Urinary bladder (tissue), 3 donors: ENCODE measurements at regions not wholly inside any gene's neighbourhood (a gene's known extent, or its start where the extent isn't known, plus 50 kb on each side); places are given as distances from the start of the nearest gene placed in this dataset.
"Not testable (repeated sequence)": the region's sequence is repeated elsewhere in the genome, so short reads cannot be mapped to it uniquely, and the experiment has no call there.

Experiments
- DNase-seq: peaks from one replicate; pipeline ENCODE4 v3.0.0-alpha.2; 2015; ENCODE audit errors: extremely low spot score
- H3K27ac ChIP-seq: one replicate; pipeline ENCODE4 v1.5.1; 2013; ENCODE audit warnings: low read depth, mild to moderate bottlenecking, moderate library complexity
- H3K36me3 ChIP-seq: one replicate; pipeline ENCODE4 v1.6.1; 2013; ENCODE audit warnings: mild to moderate bottlenecking, moderate library complexity; ENCODE audit not compliant: insufficient read depth
- H3K4me1 ChIP-seq: one replicate; pipeline ENCODE4 v1.6.1; 2013; ENCODE audit warnings: mild to moderate bottlenecking, moderate library complexity; ENCODE audit not compliant: insufficient read depth
- H3K4me3 ChIP-seq: one replicate; pipeline ENCODE4 v1.5.1; 2013; ENCODE audit warnings: low read depth, low read length
- WGBS: extraction: QIAGEN DNeasy Blood & Tissue Kit; methylation state at CpG from one replicate; pipeline ENCODE4 v1.1.7; 2013; 5-methylcytosine and 5-hydroxymethylcytosine counted together
- donor health status: healthy with polysubstance abuse.
- donor health status: healthy.

- no peaks in the 10 kb centered on the region for H3K4me1 ChIP-seq
- no peak overlapping the region for H3K27ac ChIP-seq
- no peak overlapping the region for H3K4me3 ChIP-seq
- DNase-seq: no peak
- H3K36me3 ChIP-seq: no peaks in the 10 kb centered on the region
- 88% methylated on average over 11 of the region's 11 CpGs for WGBS
Measured at GRCh38 chr6:4349323-4349722, 213.9 kb upstream of the ECI2 start.

DNA sequence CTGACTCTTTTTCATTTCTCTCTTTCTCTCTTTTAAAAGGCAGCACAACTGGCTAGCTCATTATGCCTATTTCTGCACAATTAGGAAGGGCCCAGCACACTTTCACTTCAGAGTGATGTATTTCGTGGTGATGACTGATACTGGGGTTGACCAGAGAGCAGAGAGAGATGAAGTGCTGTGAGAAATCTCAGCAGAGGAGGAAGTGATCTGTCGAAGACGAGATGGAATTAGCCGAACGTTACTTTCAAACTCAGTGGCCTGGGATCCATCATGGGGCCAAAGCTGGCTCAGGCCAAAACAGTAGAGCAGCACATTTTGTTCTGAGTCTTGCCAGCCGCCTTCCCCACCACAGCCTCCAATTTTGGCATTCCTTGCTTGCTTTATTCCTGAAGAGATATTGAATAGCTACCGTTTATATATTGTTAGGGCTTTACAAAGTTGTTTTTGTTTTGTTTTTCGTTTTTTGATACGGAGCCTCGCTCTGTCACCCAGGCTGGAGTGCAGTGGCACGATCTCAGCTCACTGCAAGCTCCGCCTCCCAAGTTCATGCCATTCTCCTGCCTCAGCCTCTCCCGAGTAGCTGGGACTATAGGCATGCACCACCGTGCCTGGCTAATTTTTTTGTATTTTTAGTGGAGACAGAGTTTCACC lies 213.2 kb upstream of the ECI2 start:
- no peak for DNase-seq
- Histone ChIP-seq H3K4me3 (no peak overlapping the region), H3K27ac (no peak overlapping the region), H3K36me3 (no peaks in the 10 kb centered on the region), H3K4me1 (no peaks in the 10 kb centered on the region)
- WGBS: 66% methylated on average over 14 of the region's 14 CpGs

DNA sequence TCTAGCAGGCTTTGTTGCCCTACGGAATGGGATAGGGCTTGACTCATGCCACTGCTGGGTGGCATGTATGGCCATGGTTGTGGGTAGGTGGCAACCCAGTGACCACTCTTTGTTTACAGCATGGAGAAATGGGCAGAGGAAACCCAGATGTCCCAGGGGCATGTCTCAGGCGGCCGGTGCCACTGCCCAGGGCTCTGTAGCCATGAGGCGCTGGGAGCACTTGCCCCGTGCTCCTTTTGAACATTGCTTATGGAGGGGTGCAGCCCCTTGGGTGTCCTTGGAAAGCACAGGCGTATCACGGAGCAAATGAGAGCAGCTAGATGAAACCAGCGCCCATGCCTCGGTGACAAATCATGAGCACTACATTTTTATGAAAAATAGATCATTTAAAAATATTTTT lies 212.5 kb upstream of the ECI2 start:
- WGBS: 97% methylated on average over 9 of the region's 9 CpGs
- Histone ChIP-seq H3K36me3 (no peaks in the 10 kb centered on the region), H3K4me1 (no peaks in the 10 kb centered on the region), H3K27ac (no peak overlapping the region), H3K4me3 (no peak overlapping the region)
- DNase-seq: no peak

GRCh38 chr6:4346659-4347333 lies 211.4 kb upstream of the ECI2 start:
- Histone ChIP-seq H3K36me3 (no peaks in the 10 kb centered on the region), H3K4me3 (no peak overlapping the region), H3K27ac (no peak overlapping the region), H3K4me1 (no peaks in the 10 kb centered on the region)
- 83% methylated on average over 6 of the region's 6 CpGs for WGBS
- no peak for DNase-seq

DNA sequence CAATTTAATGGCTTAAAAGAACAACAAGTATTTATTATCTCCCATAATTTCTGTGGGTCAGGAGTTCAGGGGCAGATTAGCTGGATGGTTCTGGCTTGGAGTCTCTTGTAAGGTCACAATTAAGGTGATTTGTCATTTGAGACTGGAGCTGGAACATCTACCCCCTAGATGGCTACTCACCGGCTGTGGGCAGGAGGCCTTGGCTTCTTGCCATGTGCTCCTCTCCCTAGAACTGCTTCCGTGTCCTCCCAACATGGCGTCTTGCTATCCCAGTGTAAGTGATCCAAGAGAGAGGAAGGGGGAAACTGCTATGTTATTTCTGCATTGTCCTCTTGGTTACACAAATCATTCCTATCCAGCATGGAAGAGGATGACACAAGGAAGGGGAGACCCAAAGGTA lies 210.2 kb upstream of the ECI2 start:
- Histone ChIP-seq H3K36me3 (no peaks in the 10 kb centered on the region), H3K4me1 (no peaks in the 10 kb centered on the region), H3K4me3 (no peak overlapping the region), H3K27ac (no peak overlapping the region)
- 86% methylated on average over 3 of the region's 3 CpGs for WGBS
- DNase-seq: no peak

- Histone ChIP-seq H3K36me3 (no peaks in the 10 kb centered on the region), H3K27ac (no peak overlapping the region), H3K4me1 (no peaks in the 10 kb centered on the region), H3K4me3 (no peak overlapping the region)
- no peak for DNase-seq
- WGBS: 79% methylated on average over 10 of the region's 10 CpGs
Measured at GRCh38 chr6:4344317-4344899, 209.0 kb upstream of the ECI2 start.

DNA sequence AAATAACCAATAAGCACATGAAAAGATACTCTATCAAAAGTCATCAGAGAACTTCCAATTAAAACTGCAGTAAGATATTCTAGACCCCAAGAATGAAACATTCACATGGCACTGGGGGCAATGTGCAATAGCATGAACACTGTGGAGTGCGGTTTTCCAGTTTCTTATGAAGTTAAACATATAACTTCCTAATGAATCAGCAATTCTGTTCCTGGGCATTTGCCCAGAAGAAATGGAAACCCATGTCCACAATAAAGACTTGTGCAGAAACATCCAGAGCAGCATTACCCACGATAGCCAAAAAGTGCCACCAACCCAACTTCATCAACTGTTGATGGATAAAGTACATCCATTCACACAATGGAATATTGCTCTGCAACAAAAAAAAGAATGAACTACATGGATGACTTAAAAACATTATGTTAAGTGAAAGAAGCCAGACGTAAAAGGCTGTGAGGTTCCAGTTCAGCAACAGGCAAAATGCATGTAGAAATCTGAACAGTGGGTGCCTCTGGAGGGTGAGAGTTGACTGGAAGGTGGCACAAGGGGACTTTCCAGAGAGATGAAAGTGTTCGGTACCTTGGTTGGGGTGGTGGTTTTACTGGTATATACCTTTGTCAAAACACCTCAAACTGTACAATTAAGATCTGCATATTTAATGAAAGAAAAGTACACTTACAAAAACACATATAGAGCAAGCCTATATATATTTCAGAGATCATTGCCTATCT lies 207.2 kb upstream of the ECI2 start:
- H3K27ac ChIP-seq: no peak overlapping the region
- no peaks in the 10 kb centered on the region for H3K36me3 ChIP-seq
- no peak for DNase-seq
- no peak overlapping the region for H3K4me3 ChIP-seq
- WGBS: 90% methylated on average over 4 of the region's 4 CpGs
- H3K4me1 ChIP-seq: no peaks in the 10 kb centered on the region

DNA sequence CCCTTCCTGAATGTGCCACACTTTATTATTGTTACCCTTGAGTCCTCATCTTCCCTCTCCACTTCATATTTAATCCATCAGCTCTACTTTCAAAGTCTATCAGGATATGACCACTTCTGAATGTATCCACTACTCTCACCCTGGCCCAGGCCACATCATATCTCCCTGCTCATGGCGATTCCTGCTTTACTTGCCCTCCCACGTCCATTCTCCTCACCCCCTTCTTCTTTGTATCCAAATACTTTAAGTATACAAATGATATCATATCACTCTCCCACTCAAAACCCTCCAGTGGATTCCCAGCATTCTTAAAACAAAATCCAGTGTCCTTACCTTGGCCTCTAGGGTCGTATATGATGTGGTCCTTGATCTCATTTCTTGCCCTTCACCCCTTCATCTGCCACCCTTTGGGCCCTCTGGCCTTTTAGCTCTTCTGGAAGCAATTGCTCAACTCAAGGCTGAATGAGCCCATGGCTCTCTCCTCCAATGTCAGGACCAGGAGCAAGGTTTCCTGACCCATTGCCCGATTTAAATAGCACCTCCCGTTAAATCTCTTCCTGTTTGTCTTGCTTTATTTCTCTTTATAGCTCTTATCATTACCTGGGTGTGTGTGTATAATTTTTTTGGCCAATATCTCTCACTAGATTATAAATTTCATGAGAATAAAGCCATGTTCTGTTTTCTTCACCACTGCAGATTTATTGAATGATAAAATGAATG lies 205.9 kb upstream of the ECI2 start:
- no peaks in the 10 kb centered on the region for H3K4me1 ChIP-seq
- no peak overlapping the region for H3K27ac ChIP-seq
- WGBS: 63% methylated on average over 5 of the region's 5 CpGs
- no peak for DNase-seq
- H3K4me3 ChIP-seq: no peak overlapping the region
- no peaks in the 10 kb centered on the region for H3K36me3 ChIP-seq

GRCh38 chr6:4340544-4340943 lies 205.2 kb upstream of the ECI2 start:
- H3K36me3 ChIP-seq: no peaks in the 10 kb centered on the region
- no peak for DNase-seq
- no peak overlapping the region for H3K4me3 ChIP-seq
- WGBS: 94% methylated on average over 7 of the region's 7 CpGs
- H3K27ac ChIP-seq: no peak overlapping the region
- no peaks in the 10 kb centered on the region for H3K4me1 ChIP-seq

DNA sequence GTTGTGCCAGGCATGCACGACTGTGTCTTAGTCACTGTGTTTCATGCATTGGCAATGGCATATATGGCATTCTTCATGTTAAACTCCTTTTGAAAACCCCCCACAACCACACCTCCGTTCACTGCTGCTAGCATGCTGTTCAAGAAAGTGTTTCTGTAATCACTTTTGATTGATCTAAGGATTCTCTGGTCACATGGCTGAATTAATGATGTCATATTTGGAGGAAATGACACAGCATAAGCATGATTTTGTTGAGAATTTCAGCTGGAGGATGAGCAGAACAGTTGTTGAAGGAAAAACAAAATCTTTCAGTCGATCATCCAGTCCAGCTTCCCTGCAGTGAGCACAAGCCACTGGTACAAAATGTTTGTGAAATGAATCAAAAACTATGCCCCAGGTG lies 203.5 kb upstream of the ECI2 start:
- H3K36me3 ChIP-seq: no peaks in the 10 kb centered on the region

GRCh38 chr6:4336778-4337442 lies 201.5 kb upstream of the ECI2 start:
- 68% methylated on average over 8 of the region's 8 CpGs for whole genome bisulfite sequencing
- Histone ChIP-seq H3K27ac (no peak overlapping the region), H3K4me1 (no peaks in the 10 kb centered on the region), H3K36me3 (no peaks in the 10 kb centered on the region), H3K4me3 (no peak overlapping the region)
- DNase-seq: no peak

More for the DNA sequence above, 203.5 kb upstream of the ECI2 start:
- no peak overlapping the region for H3K27ac ChIP-seq
- 86% methylated on average over 3 of the region's 3 CpGs for WGBS
- DNase-seq: no peak
- no peak overlapping the region for H3K4me3 ChIP-seq
- H3K4me1 ChIP-seq: no peaks in the 10 kb centered on the region

DNA sequence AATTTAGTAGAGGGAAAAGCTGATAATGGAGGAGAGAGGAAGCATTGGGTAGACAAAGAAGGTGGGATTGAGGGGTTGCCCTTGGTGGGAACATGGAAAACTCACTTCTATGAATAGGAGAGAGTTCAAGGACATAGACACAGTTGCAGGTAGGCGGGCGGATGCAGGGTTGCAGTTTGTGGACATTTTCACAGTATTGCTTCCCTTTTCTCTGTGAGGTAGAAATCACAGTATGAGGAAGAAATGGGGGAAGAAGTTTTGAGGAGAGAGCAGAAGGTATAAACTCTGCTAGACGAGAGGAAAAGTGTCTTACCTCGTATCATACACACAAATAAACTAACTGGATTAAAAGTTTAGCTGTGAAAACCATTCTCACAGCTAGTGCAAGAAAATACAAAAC lies 200.7 kb upstream of the ECI2 start:
- no peak for DNase-seq
- Histone ChIP-seq H3K4me3 (no peak overlapping the region), H3K4me1 (no peaks in the 10 kb centered on the region), H3K27ac (no peak overlapping the region), H3K36me3 (no peaks in the 10 kb centered on the region)
- 83% methylated on average over 4 of the region's 4 CpGs for WGBS

DNA sequence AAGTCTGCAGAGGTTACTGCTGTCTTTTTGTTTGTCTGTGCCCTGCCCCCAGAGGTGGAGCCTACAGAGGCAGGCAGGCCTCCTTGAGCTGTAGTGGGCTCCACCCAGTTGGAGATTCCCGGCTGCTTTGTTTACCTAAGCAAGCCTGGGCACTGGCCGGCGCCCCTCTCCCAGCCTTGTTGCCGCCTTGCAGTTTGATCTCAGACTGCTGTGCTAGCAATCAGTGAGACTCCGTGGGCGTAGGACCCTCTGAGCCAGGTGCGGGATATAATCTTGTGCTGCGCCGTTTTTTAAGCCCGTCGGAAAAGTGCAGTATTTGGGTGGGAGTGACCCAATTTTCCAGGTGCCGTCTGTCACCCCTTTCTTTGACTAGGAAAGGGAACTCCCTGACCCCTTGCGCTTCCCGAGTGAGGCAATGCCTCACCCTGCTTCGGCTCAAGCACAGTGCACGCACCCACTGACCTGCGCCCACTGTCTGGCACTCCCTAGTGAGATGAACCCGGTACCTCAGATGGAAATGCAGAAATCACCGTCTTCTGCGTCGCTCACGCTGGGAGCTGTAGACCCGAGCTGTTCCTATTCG lies 198.9 kb upstream of the ECI2 start:
- not testable (repeated sequence) for H3K27ac ChIP-seq, H3K4me3 ChIP-seq, H3K36me3 ChIP-seq, H3K4me1 ChIP-seq, DNase-seq
- 78% methylated on average over 24 of the region's 24 CpGs for WGBS
